GM23338 (cell line): ENCODE measurements at regions not wholly inside any gene's neighbourhood (a gene's known extent, or its start where the extent isn't known, plus 50 kb on each side); places are given as distances from the start of the nearest gene placed in this dataset.

Experiments used
- ATAC-seq: fragments of 200-7000 bp; cut with Tn5 transposase; 3 replicates; pipeline ENCODE4 v1.9.1; 2020
- DNase-seq: peaks from one replicate; pipeline ENCODE4 v3.0.0-alpha.2; 2015; ENCODE audit warnings: low spot score
- H2AFZ ChIP-seq: fragments of 200-600 bp; sonication (generic); 2 replicates; pipeline ENCODE4 v1.8.0; 2016; ENCODE audit warnings: antibody characterized with exemption, mild to moderate bottlenecking, moderate library complexity
- H3F3A ChIP-seq: fragments of 200-600 bp; sonication (generic); replicated peaks from 2 replicates; pipeline ENCODE4 v1.8.0; 2017; ENCODE audit warnings: antibody characterized with exemption, mixed run types, low read depth
- H3K27ac ChIP-seq: fragments of 200-600 bp; sonication (generic); 2 replicates; pipeline ENCODE4 v1.6.1; 2016; ENCODE audit warnings: low read depth
- H3K27me3 ChIP-seq: fragments of 200-600 bp; sonication (generic); 2 replicates; pipeline ENCODE4 v1.8.0; 2016; ENCODE audit warnings: mild to moderate bottlenecking, mixed run types, moderate library complexity; ENCODE audit not compliant: insufficient read depth
- H3K36me3 ChIP-seq: fragments of 200-600 bp; sonication (generic); 2 replicates; pipeline ENCODE4 v1.8.0; 2016; ENCODE audit warnings: mild to moderate bottlenecking; ENCODE audit not compliant: insufficient read depth
- H3K4me1 ChIP-seq: fragments of 200-600 bp; sonication (generic); 2 replicates; pipeline ENCODE4 v1.8.0; 2016; ENCODE audit warnings: mild to moderate bottlenecking, moderate library complexity; ENCODE audit not compliant: insufficient read depth
- H3K4me2 ChIP-seq: fragments of 200-600 bp; sonication (generic); 2 replicates; pipeline ENCODE4 v1.7.1; 2017; ENCODE audit warnings: mixed run types
- H3K4me3 ChIP-seq: fragments of 200-600 bp; sonication (generic); 2 replicates; pipeline ENCODE4 v1.6.1; 2016; ENCODE audit warnings: mixed run types
- H3K79me2 ChIP-seq: fragments of 200-600 bp; sonication (generic); replicated peaks from 2 replicates; pipeline ENCODE4 v1.8.0; 2017; ENCODE audit warnings: mild to moderate bottlenecking; ENCODE audit not compliant: insufficient read depth
- H3K9me2 ChIP-seq: fragments of 200-600 bp; sonication (generic); 2 replicates; pipeline ENCODE4 v1.8.0; 2017; ENCODE audit not compliant: insufficient read depth
- H4K20me1 ChIP-seq: fragments of 200-600 bp; sonication (generic); replicated peaks from 2 replicates; pipeline ENCODE4 v1.8.0; 2017; ENCODE audit warnings: mild to moderate bottlenecking; ENCODE audit not compliant: insufficient read depth
- H3K27ac Mint-ChIP-seq: 2 replicates; pipeline ENCODE4 v1.8.0; 2020; ENCODE audit warnings: inconsistent platforms, mild to moderate bottlenecking, moderate library complexity, mixed read lengths
- H3K27me3 Mint-ChIP-seq: 3 replicates; pipeline ENCODE4 v1.8.0; 2022; ENCODE audit warnings: low read depth, mild to moderate bottlenecking, moderate library complexity, mixed read lengths, inconsistent platforms; ENCODE audit not compliant: insufficient read depth, poor library complexity
- H3K36me3 Mint-ChIP-seq: 3 replicates; pipeline ENCODE4 v1.8.0; 2021; ENCODE audit warnings: low read depth, mild to moderate bottlenecking, inconsistent platforms, moderate library complexity, mixed read lengths
- H3K4me1 Mint-ChIP-seq: 3 replicates; pipeline ENCODE4 v1.8.0; 2020; ENCODE audit warnings: mild to moderate bottlenecking, inconsistent platforms, mixed read lengths
- H3K4me3 Mint-ChIP-seq: 3 replicates; pipeline ENCODE4 v1.8.0; 2021; ENCODE audit warnings: moderate library complexity, mild to moderate bottlenecking, inconsistent platforms, mixed read lengths
- H3K9me3 Mint-ChIP-seq: 3 replicates; pipeline ENCODE4 v1.8.0; 2020; ENCODE audit warnings: moderate library complexity, mild to moderate bottlenecking, inconsistent platforms, mixed read lengths
- CREB1 ChIP-seq: fragments of 250-450 bp; sonication (Bioruptor Pico); IDR thresholded peaks from 2 replicates; pipeline ENCODE4 v1.5.0; 2020; ENCODE audit warnings: low read depth, mild to moderate bottlenecking, moderate library complexity
- EZH2 ChIP-seq: fragments of 200-600 bp; sonication (generic); IDR thresholded peaks from one replicate; pipeline ENCODE4 v1.8.0; 2017; ENCODE audit warnings: antibody characterized with exemption, mild to moderate bottlenecking, low read depth; ENCODE audit not compliant: unreplicated experiment
- EZH2phosphoT487 ChIP-seq: fragments of 200-600 bp; sonication (generic); IDR thresholded peaks from one replicate; pipeline ENCODE4 v1.8.1; 2018; ENCODE audit warnings: antibody characterized with exemption; ENCODE audit not compliant: unreplicated experiment
- NANOG ChIP-seq: IDR thresholded peaks from 2 replicates; pipeline ENCODE4 v1.6.1; 2016; ENCODE audit warnings: antibody characterized with exemption, borderline replicate concordance
- POLR2AphosphoS5 ChIP-seq: IDR thresholded peaks from 2 replicates; pipeline ENCODE4 v1.6.1; 2016; ENCODE audit warnings: antibody characterized with exemption, low read depth
- REST ChIP-seq: IDR thresholded peaks from one replicate; pipeline ENCODE4 v1.6.1; 2018; ENCODE audit warnings: antibody characterized with exemption; ENCODE audit not compliant: unreplicated experiment
- ZNF462 ChIP-seq: fragments of 250-450 bp; sonication (Bioruptor Pico); IDR thresholded peaks from 2 replicates; pipeline ENCODE4 v1.5.0; 2020; ENCODE audit warnings: mild to moderate bottlenecking, moderate library complexity
- TF ChIP-seq, protein P1 (sequence below), 2 experiments: fragments of 200-600 bp in 1 of 2; sonication (generic) in 1 of 2; conservative IDR thresholded peaks; 2 replicates each; pipeline versions ENCODE4 v1.5.1 to v1.6.1; 2016 to 2017; ENCODE audit warnings: antibody characterized with exemption in 2 of 2, low read depth in 2 of 2, mild to moderate bottlenecking in 2 of 2, moderate library complexity in 1 of 2
- TF ChIP-seq, protein P2 (sequence below): IDR thresholded peaks from 2 replicates; pipeline ENCODE4 v1.6.1; 2016; ENCODE audit warnings: antibody characterized with exemption

- Histone ChIP-seq H3K36me3 (no peaks in the 10 kb centered on the region), H3K27ac (no peak overlapping the region), H3K4me2 (no peak overlapping the region), H2AFZ (no peak overlapping the region), H3K79me2 (no peaks in the 10 kb centered on the region), H3F3A (no peaks in the 10 kb centered on the region), H3K27me3 (no peaks in the 10 kb centered on the region), H3K9me2 (no peaks in the 10 kb centered on the region), H3K4me1 (no peaks in the 10 kb centered on the region), H4K20me1 (no peaks in the 10 kb centered on the region), H3K4me3 (no peak overlapping the region)
- H3K27me3 Mint-ChIP-seq: no peaks in the 10 kb centered on the region
- no peaks in the 10 kb centered on the region for H3K36me3 Mint-ChIP-seq
- peaks cover 4% of the 10 kb centered on the region; the same call in 1 of the 3 replicates for H3K4me1 Mint-ChIP-seq
- ATAC-seq: no peak
- H3K4me3 Mint-ChIP-seq: no peak overlapping the region
- DNase-seq: no peak
- TF ChIP-seq ZNF462: no peak
- TF ChIP-seq REST: no peak
- TF ChIP-seq EZH2: no peak
- no peak for TF ChIP-seq EZH2phosphoT487
- TF ChIP-seq POLR2AphosphoS5: no peak
- no peak for TF ChIP-seq NANOG
- TF ChIP-seq, protein P1, sequence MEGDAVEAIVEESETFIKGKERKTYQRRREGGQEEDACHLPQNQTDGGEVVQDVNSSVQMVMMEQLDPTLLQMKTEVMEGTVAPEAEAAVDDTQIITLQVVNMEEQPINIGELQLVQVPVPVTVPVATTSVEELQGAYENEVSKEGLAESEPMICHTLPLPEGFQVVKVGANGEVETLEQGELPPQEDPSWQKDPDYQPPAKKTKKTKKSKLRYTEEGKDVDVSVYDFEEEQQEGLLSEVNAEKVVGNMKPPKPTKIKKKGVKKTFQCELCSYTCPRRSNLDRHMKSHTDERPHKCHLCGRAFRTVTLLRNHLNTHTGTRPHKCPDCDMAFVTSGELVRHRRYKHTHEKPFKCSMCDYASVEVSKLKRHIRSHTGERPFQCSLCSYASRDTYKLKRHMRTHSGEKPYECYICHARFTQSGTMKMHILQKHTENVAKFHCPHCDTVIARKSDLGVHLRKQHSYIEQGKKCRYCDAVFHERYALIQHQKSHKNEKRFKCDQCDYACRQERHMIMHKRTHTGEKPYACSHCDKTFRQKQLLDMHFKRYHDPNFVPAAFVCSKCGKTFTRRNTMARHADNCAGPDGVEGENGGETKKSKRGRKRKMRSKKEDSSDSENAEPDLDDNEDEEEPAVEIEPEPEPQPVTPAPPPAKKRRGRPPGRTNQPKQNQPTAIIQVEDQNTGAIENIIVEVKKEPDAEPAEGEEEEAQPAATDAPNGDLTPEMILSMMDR (conservative IDR thresholded peaks at IDR 0.05; ENCODE audit: low read depth in 2 of 2): no peak
- TF ChIP-seq, protein P2, sequence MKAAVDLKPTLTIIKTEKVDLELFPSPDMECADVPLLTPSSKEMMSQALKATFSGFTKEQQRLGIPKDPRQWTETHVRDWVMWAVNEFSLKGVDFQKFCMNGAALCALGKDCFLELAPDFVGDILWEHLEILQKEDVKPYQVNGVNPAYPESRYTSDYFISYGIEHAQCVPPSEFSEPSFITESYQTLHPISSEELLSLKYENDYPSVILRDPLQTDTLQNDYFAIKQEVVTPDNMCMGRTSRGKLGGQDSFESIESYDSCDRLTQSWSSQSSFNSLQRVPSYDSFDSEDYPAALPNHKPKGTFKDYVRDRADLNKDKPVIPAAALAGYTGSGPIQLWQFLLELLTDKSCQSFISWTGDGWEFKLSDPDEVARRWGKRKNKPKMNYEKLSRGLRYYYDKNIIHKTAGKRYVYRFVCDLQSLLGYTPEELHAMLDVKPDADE: no peak
- no peak for TF ChIP-seq CREB1 (CRISPR knock-in tag)
- no peak overlapping the region for H3K27ac Mint-ChIP-seq
- no peaks in the 10 kb centered on the region for H3K9me3 Mint-ChIP-seq
Measured at GRCh38 chr6:98308564-98308963, 525.8 kb upstream of the POU3F2 start.
